HG03469 (cell line): ENCODE measurements at regions not wholly inside any gene's neighbourhood (a gene's known extent, or its start where the extent isn't known, plus 50 kb on each side); places are given as distances from the start of the nearest gene placed in this dataset.

ENCODE experiments used
- ATAC-seq: cut with Tn5 transposase; IDR thresholded peaks from one replicate; pipeline ENCODE4 v1.9.1; 2021; ENCODE audit warnings: mild to moderate bottlenecking, moderate library complexity, moderate number of reproducible peaks; ENCODE audit not compliant: unreplicated experiment

DNA sequence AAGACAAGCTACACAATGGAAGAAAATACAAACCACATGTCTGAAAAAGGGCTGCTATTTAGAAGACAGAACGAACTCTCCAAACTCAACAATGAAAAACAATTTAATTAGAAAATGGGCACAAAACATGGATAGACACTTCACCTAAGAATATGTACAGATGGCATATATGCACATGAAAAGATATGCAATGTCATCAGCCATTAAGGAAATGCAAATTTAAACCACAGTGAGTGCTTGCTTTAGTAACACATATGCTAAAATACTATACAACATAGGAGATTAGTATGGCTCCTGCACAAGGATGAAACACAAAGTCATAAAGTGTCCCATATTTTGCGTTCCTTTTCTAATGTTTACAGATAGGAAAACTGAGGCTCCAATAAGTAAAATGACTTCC is 60.4 kb upstream of the FAM83B start:
- no peak for ATAC-seq

DNA sequence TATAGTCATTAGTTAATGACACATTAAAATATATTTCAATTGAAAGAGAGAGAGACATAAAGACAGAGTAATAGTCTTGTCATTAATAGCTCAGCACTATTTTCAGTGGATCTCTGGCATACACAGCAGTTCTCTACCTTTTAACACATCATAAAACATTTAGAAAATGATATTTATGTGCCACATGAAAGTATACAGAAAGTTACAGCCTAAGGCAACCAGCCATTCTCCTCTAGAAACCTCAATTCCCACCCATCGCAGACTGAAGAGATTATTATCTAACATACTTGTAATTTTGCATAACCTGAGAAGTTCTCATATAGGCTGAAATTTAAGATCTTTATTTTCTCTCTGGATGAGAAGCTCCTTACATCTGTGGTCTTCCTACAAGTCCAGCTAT is 58.7 kb upstream of the FAM83B start:
- ATAC-seq, result no peak
